ENCODE measurements at regions not wholly inside any gene's neighbourhood (a gene's known extent, or its start where the extent isn't known, plus 50 kb on each side); places are given as distances from the start of the nearest gene placed in this dataset.

DNA sequence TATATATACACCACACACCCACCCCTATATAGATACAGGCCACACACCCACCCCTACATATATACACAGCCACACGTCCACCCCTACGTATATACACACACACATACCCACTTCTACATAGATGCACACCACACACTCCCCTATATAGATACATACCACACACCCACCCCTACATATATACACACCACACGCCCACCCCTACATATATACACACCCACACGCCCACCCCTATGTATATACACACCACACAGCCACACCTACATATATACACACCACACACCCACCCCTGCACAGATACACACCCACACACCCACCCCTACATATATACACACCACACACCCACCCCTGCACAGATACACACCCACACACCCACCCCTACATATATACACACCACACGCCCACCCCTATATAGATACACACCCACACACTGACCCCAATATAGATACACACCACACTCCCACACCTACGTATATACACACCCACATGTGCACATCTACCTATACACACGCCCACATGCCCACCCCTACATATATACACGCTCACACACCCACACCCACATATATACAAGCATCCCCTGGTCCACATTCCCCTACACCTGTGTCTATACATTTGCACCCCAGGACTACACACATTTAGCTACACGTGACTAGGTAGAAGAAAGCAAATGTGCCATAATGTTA is 52.1 kb upstream of the UBE3C start:
- Histone ChIP-seq H3K56ac (replicated peaks; ENCODE audit: insufficient read length, low read depth, low read length) (no peak overlapping the region), H3K27ac (ENCODE audit: low read depth, low read length) (no peak overlapping the region), H3K23ac (ENCODE audit: insufficient read length) (no peak overlapping the region), H4K8ac (ENCODE audit: extremely low read depth, insufficient read depth, low read length) (no peak overlapping the region), H3K18ac (ENCODE audit: extremely low read depth, low read length) (no peak overlapping the region), H2AFZ (ENCODE audit: low read length) (no peak overlapping the region), H3K9me3 (ENCODE audit: insufficient read depth in 2 of 2, low read depth in 1 of 2, low read length in 1 of 2) (peaks cover 19 to 26% of the 10 kb centered on the region in 2 experiments), H2BK5ac (ENCODE audit: low read depth, low read length) (no peak overlapping the region), H2BK12ac (ENCODE audit: low read depth, low read length) (no peak overlapping the region), H3K4me3 (ENCODE audit: extremely low read depth in 1 of 4, insufficient read depth in 2 of 4, low read depth in 3 of 4, low read length in 4 of 4) (no peak overlapping the region), H3K79me1 (ENCODE audit: low read depth, low read length) (no peaks in the 10 kb centered on the region), H3K27me3 (replicated peaks in 1 of 4; ENCODE audit: control insufficient read depth in 3 of 4, extremely low read depth in 1 of 4, insufficient read depth in 3 of 4, low read length in 3 of 4) (no peaks in the 10 kb centered on the region; a peak in 2 of 7 replicates), H2AK5ac (ENCODE audit: low read depth, low read length) (no peak overlapping the region), H3K4me1 (replicated peaks in 1 of 4; ENCODE audit: control insufficient read depth in 3 of 4, insufficient read depth in 4 of 4, low read length in 3 of 4) (no peaks in the 10 kb centered on the region), H4K5ac (ENCODE audit: insufficient read length, low read depth, low read length) (no peak overlapping the region), H3K23me2 (ENCODE audit: low read depth, low read length) (peaks cover 1% of the 10 kb centered on the region; the same call in 1 of the 2 replicates), H3K36me3 (ENCODE audit: control insufficient read depth in 2 of 4, insufficient read depth in 4 of 4, low read length in 3 of 4) (no peaks in the 10 kb centered on the region; a peak in 1 of 8 replicates), H2BK120ac (replicated peaks; ENCODE audit: low read depth, low read length) (no peak overlapping the region), H4K91ac (replicated peaks; ENCODE audit: insufficient read length, low read length) (no peak overlapping the region), H3K14ac (ENCODE audit: insufficient read length) (no peak overlapping the region), H3K4ac (replicated peaks; ENCODE audit: insufficient read length, low read depth, low read length) (no peak overlapping the region), H2BK15ac (ENCODE audit: low read length) (no peak overlapping the region), H2BK20ac (ENCODE audit: low read length) (no peak overlapping the region), H3K9ac (replicated peaks in 1 of 4; ENCODE audit: extremely low read depth in 1 of 4, low read depth in 3 of 4, low read length in 3 of 4) (no peak overlapping the region), H3K4me2 (ENCODE audit: insufficient read depth in 1 of 2, low read depth in 2 of 2, low read length in 2 of 2) (no peak overlapping the region), H3K79me2 (ENCODE audit: control insufficient read depth in 1 of 2, insufficient read depth in 2 of 2, low read length in 2 of 2) (no peaks in the 10 kb centered on the region), H4K20me1 (replicated peaks in 1 of 2; ENCODE audit: control insufficient read depth in 1 of 2, insufficient read depth in 2 of 2, low read length in 2 of 2) (no peaks in the 10 kb centered on the region)
- CTCF ChIA-PET (ENCODE audit: partially characterized antibody) = no interaction called here
- FAIRE-seq = no peak
- no peak for DNase-seq (ENCODE audit: low read depth in 1 of 2, low spot score in 2 of 2)
- POLR2A ChIA-PET (ENCODE audit: partially characterized antibody) = no interaction called here
- 71 to 100% methylated on average over 1 to 9 of the region's 9 CpGs for WGBS, 2 experiments (ENCODE audit: extremely low coverage in 1 of 2, insufficient coverage in 1 of 2, insufficient read length in 1 of 2, insufficient replicate concordance in 2 of 2, low coverage in 1 of 2, low lambda C conversion rate in 2 of 2, missing lambda C conversion rate in 1 of 2)
- no peak for TF ChIP-seq YY1 (IDR thresholded peaks at IDR 0.05; ENCODE audit: low read depth, low read length)
- TF ChIP-seq RBBP5 (IDR thresholded peaks at IDR 0.05; ENCODE audit: borderline replicate concordance, low read depth, low read length) = no peak
- TF ChIP-seq, protein P1, sequence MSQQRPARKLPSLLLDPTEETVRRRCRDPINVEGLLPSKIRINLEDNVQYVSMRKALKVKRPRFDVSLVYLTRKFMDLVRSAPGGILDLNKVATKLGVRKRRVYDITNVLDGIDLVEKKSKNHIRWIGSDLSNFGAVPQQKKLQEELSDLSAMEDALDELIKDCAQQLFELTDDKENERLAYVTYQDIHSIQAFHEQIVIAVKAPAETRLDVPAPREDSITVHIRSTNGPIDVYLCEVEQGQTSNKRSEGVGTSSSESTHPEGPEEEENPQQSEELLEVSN (IDR thresholded peaks at IDR 0.05) = no peak
- TF ChIP-seq BACH1 (IDR thresholded peaks at IDR 0.05; ENCODE audit: low read length) = no peak
- no peak for TF ChIP-seq FOSL1 (IDR thresholded peaks at IDR 0.05; ENCODE audit: insufficient read depth, low read depth, low read length)
- no peak for TF ChIP-seq MAX (IDR thresholded peaks at IDR 0.05)
- no peak for TF ChIP-seq POLR2AphosphoS5 (IDR thresholded peaks at IDR 0.05; ENCODE audit: low read depth, low read length)

All from H1 (cell line).